Iris pigment epithelial cell (primary cell): ENCODE measurements at regions not wholly inside any gene's neighbourhood (a gene's known extent, or its start where the extent isn't known, plus 50 kb on each side); places are given as distances from the start of the nearest gene placed in this dataset.
"Not testable (repeated sequence)": the region's sequence is repeated elsewhere in the genome, so short reads cannot be mapped to it uniquely, and the experiment has no call there.

Experiments
- DNase-seq: peaks from one replicate; pipeline ENCODE4 v3.0.0-alpha.2; 2011; ENCODE audit warnings: low read depth

DNA sequence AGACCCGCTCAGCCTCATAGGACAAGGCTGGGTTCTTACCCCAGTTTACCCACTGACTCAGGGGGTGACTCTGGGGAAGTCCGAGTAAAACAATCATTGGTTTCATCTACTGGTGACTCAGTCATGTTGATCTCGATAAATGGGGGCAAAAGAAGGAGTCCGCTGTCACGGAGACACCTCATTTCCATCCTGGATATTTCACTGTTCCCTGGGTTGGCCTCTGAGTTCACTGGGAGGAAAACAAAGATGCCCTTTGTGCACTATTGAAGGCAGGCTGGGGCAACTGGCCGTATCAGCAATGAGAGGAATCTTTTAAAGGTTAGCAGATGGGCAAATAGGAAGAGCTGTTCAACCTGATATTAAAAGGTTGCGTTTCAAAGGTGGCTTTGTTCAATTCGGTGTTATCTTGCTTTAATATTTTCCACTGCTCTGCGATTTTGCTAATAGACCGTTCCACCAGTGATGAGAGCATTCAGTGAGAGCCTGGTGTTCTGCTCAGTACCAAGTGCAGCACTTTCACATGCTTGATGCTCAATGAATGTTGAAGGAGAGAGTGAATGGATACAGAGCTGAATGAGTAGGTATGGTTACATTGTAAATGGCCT lies 110.2 kb upstream of the EGFLAM start:
- no peak for DNase-seq

DNA sequence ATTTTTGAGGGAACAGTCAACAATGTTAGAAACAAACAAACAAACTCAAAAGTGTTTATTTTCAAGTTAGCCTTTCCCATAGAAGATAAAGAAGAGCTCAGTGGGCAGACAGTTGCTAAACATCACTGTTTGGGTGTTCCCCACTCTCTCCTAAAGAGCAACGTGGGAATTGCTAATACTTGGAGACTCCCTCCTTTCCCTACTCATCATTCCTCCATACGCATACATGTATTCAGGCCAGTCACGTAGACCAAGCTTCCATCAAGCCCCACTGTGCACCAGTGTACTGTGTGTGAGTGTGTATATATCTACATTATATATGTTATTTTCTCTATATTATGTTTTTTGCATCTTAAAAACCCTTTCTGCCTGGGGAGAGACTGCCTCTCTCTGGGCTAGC lies 115.0 kb upstream of the EGFLAM start:
- no peak for DNase-seq

DNA sequence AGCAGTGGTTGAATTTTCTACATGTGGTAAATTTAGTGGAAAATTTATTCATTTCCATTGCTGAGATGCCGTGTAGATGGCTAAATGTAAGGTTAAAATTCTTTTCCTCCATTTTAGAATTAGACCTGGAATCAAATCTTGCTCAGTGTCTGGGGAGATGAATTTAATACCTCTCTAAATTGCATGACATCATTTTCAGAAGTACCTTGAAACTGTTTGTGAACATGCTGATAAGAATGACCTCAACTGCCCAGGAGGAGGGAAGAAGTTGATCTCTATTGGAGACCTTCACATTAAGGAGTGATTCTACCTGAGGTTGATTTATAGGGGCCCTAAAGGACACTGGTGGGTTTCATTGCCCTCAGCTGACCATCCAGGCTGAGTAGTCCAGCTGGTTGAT lies 116.7 kb upstream of the EGFLAM start:
- no peak for DNase-seq

DNA sequence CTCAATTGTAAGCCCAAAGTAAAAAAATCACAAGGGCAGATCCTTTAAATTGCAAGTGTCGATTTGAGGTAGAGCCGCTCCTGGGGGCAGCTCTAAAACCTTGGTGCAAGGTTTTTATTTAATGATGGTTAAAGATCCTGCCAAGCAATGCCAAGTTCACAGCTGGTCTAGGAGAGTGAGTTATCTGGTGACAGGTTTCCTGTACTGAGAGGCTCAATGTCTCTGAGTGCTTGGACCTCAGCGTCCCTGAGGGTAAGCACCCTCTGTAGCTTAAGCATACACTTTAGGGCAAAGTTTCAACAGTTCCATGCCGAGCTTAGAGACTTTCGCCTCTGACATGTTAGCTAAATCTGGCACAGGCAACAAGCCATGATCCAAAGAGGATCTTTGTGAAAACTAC lies 119.8 kb upstream of the EGFLAM start:
- DNase-seq: no peak

DNA sequence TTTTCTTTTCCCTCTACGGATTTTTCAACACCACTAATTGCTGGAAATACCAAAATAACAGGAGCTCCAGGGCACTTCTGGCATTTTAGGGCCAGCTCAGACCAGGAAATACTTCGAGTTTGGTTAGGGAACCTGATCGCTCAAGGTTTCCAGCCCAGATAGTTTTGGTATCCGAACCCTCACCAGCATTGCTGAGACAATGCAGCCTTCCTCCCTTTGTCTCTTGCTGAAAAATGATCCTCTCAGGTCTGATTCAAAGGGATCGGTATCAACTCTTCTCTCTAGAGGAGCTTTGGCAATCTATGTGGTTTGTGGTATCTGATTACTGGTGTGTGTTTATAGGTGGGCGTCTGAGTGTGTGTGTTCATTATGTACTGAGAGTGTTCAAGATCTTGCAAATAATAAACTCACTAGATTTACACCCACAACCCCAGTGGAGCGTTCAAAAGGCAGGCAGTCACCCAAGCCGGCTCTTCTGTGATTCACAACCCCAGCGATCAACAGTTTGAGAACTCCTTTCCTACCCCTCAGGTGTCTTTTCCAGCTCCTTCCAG lies 122.8 kb upstream of the EGFLAM start:
- no peak for DNase-seq

DNA sequence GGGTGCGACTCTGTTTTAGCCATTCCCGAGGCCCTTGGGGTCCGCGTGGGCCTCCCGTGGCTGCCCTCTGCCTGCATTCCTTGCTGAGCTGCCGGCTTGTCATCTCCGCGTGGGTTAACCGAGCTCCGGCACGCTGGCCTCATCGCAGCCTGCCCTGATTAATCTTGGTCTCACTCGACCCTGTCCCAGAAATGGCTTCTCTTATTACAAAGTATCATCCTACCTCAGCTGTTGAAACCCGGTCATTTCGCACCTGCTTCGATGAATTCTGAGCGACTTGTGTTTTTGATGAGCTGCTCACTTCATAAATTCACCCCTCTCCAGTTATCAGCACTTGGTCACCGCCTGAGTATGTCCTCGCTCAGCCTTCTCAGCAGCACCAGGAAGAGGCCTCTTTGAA lies 123.5 kb upstream of the EGFLAM start:
- no peak for DNase-seq

DNA sequence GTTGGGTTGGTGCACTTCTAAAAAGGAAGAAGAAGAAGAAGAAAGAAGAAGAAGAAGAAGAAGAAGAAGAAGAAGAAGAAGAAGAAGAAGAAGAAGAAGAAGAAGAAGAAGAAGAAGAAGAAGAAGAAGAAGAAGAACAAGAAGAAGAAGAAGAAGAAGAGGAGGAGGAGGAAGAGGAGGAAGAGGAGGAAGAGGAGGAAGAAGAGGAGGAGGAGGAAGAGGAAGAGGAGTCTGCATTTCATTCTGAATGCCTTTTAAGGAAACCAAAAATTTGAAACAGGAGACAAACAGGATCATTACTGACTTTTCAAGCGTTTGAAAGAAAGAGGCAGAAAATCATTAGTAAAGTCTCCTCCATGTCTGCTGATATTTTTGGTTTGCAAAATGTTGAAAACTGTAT lies 124.1 kb upstream of the EGFLAM start:
- not testable (repeated sequence) for DNase-seq

DNA sequence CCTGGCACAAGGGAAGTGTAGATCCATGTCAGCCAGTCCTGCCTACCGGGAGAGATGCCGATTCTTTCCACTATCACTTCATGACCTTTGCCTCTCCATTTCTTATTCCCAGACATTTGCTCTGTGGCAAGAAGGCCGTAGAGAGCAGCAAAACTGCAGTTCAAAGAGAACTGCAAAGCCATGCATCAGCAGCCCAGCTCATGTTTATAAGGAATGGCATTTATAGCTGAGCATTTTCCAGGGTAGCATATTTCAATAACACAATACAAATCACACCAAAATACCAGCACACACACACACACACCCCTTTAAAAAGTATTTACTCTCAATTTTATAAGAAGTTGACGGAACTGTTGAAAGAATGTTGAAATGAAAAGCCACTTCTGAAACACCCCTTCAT lies 126.7 kb upstream of the EGFLAM start:
- DNase-seq: no peak

DNA sequence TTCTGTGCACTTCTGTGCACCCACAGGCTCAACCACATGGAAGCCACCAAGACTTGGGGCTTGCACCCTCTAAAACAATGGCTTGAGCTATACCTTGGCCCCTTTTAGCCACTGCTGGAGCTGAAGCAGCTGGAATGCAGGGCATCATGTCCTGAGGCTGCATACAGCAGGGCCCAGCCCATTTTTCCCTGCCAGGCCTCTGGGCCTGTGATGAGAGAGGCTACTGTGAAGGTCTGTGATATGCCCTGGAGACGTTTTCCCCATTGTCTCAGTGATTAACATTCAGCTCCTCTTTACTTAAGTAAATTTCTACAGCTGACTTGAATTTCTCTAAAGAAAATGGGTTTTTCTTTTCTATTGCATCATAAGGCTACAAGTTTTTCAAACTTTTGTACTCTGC lies 134.0 kb upstream of the EGFLAM start:
- DNase-seq: no peak

DNA sequence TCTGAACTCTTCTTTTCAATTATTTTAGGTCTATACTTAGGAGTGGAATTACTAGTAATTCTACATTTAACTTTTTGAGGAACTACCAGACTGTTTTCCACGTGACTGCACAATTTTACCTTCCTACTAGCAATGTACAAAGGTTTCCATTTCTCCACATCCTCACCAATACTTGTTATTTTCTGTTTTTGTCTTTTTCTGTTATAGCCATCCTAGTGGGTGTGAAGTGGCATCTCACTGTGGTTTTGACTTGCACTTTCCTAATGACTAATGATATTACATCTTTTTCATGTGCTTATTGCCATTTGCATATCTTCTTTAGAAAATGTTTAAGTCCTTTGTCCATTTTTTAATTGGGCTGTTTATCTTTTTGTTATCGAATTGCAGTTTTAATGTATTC lies 136.9 kb upstream of the EGFLAM start:
- DNase-seq: no peak

DNA sequence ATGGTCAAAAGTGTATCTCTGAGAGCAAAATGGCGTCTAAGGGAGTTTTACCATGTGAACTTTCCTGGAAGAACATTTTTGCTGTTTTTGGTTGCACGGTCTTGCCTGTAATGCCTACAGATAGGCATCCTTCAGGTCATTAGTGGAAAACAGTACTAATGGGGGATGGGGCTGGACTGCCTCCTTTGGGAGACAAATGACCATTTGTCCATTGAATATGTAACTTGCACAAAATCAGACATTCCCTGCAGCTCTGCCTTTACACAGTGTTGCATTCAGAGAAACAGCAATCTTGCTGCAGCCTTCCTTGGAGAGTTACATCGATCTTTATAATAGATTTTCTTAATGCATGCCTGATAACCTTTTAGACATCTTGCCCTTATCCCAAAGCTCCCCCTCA lies 138.5 kb upstream of the EGFLAM start:
- DNase-seq: no peak

DNA sequence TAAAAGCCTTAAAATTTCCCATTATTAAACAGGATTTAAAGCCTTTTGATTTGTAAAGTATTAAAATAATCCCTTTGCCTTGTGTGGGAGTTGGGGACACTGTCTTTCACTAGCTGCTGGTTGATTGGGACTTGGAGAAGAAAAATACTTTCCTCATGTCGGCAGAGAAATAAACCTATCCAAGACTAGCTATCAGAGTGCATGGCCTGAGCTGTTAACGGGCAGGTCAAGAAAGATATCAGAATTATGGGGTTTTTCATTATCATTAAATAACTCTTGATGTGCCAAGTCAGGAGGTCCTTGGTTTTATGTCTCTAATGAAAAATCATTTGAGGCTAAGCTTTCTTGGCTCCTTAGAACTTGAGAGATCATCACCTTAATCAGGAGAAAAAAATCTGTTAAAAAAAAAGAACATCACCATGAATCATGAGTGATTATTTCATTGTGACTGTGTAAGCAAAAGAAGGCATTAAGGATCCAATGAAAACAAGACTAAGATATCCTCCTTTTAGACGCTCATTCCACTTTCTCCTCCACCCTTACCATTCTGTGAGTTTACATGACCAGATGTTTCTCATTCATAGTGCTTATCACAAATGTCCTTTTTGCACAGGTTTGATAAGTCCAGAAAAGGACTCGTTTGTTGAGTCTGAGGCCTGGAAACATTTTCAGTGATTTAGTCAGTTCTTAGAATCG lies 140.4 kb upstream of the EGFLAM start:
- DNase-seq: no peak

DNA sequence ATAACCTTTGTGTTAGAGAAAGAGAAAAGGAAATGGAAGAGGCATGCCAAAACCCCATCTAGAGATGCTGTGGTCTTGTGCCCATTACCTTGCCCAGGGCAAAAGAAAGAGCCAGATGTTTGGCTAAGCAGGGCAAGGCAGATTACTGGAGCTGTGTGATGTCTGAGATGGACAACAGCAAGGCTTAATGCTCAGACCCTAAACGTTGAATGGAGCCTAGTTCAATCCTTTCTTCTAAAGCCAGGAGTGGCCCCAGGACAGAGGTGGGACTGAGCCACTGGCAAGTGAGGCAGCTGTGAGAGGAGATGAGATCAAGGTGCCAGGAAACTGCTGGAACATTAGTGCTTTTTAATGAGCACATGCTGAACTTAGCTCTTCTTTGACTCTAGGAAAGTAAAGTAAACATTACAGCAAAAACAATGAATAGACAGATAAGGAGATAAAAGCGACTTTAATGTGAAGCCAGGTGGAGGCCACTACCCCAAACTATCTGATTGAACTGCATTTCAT lies 143.0 kb upstream of the EGFLAM start:
- DNase-seq: no peak

DNA sequence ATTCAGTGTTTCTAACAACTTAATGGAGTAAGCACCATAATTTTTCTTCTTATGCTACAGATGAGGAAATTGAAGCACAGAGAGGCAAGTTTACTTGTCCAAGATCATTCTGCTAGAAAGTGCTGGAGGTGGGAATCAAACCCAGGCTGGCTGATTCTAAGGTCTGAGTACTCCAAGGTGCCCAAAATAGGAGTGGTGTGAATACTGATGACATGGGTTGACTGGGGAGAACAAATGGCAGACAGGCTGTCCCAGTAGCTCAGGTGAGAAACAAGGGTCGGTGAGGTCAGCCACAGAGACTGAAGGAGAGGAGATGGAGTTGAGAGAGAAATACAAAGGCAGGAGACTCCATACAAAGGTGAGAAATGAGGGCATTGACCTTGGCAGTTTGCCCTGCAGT lies 144.5 kb upstream of the EGFLAM start:
- DNase-seq: no peak

DNA sequence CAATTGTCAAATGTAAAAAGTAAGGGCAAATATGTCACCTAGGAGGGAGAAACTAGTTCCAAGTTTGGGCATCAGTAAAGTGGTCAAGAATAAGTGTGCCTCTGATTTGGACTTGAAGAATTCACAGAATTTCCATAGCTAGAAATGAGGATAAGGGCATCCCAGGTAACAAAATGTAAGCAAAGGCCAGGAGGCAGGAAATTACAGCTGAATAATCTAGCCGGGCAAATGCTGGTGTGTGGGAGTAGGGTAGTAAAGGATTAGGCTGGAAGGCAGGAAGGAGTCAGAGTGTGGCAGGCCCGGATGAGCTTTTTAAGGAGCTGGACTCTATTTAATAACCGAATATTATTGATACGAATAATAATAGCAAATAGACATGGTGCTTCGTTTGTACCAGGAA lies 144.9 kb upstream of the EGFLAM start:
- DNase-seq: no peak

DNA sequence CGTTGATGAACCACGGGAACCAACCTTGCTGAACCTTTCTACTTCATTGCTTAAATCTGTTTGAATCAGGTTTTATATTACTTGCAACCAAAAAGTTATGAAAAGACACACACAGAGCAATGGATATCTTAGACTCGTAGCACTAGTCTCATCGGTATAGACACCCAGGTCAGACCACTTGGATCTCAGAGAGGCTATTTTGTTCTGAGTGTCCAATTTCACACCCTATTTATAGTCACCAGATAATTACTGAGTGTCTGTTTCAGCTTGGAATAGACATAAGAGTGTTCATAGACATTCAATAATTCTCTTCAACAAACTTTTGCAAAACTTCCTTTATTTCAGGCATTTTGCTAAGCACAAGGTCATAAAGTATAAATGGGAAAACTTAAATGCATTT lies 145.4 kb upstream of the EGFLAM start:
- DNase-seq: no peak

DNA sequence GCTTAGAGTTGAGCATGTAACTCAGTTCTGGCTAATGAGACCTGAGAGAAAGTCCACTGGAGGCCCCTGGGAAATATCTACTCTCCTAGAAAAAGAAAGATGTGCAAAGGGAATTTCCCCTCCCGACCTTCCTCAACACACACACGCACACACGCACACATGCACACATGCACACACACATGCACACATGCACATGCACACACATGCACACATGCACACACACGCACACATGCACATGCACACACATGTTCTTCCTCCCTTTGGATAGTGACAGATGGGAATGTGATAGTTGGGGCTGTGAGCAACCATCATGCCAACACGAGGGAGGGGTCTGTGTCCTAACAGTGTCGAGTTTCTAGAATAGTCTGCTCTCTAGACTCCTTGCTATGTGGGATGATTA lies 148.2 kb upstream of the EGFLAM start:
- DNase-seq: no peak

DNA sequence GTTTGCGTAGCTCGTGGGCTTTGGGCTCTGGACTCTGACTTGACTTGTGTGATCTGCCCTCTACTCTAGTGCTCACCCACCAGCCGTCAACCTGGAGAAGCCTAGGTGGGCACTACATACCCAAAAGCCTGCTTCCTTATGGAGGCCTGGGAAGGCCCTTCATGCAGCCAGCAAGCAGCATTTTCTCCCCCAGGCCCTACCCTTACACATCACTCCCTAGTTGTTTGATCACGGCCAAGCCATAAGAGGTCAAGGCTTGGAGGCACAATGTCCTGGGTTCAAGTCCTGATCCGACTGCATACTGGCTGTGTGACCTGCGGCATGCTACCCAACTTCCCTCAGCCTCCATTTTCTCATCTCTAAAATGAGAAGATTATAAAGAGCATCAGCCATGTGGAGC lies 151.3 kb upstream of the EGFLAM start:
- no peak for DNase-seq

DNA sequence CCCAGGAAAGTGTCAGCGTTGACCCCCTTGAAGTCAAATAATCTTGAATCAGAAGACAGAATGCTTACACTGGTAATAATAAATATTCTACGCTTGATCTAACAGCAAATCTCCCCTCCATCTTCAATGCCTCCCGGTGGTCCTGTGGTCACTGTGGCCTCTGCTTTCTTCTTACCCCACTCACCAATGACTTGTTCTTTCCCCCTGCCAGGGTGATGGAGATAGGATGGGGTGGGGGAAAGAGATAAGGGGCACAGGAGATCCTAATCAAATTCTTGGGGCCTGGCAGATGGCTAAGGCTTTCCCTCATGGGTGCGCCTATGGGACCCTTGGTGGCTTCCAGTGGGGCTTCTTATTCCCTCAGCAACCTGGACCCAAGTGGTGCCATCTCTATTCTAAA lies 152.6 kb upstream of the EGFLAM start:
- DNase-seq: no peak

DNA sequence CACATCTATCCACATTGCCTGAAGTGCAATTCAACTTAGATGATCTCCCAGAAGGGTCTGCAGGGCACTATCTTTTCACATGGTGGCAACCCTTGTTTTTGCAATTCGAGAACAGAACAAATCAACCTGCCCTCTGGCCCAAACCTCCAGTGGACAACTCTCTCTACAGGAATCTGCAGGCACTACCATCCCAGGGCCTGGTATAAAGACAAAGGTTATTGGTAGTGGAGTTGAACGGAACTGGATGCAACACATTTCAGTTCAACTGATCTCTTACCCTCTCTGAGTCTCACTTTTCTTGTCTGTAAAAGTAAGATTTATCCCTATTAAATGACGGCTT lies 153.2 kb upstream of the EGFLAM start:
- no peak for DNase-seq

DNA sequence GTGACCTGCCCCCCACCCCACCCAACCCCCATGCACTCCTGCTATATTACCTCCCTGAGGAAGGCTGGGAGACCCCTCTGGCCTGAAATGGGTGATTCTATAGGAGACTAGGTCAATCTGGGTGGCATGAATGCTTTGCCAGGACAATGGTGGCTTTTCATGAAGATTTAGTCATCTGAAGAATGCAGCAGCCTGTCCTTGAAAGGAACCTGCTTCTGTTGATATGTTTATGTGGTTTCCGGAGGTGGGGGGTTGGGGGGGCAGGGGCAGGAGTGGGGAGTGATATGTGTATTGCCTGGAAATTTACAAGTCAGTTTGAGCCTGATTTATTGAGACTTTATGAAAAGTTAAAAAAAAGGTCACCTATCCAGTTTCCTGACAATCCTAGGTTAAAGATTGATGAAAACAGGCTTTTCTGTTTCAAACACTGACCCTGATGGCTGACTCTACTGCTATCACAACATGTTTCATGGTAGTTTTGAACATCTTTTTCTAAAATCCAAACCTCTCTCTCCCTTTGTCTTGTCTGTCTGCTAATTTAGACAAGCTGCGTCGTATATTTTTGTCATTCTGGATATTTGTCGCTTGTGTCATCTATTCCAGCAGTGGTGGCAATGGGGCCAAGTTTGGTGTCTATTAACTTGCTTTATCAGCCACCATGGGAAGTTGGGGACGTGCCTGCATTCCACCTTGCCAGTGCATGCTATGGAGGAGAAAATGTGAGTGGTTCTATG lies 153.7 kb upstream of the EGFLAM start:
- DNase-seq: peak; percentile 39

DNA sequence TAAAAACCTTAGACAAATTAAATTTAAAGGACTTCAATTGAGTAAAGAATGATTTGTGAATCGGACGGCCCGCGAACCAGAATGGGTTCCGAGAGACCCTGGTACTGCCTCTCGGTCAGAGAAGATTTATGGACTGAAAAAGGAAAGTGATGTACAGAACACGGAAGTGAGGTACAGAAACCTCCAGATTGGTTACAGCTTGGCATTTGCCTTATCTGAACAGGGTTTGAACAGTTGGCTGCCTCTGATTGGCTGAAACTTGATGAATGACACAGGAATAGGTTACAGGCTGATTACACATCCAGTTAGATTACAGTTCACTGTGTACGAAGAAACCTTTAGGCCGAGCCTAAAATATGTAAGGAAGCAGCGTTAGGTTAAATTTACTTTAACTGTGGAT lies 156.5 kb upstream of the EGFLAM start:
- no peak for DNase-seq
